ENCODE measurements at regions not wholly inside any gene's neighbourhood (a gene's known extent, or its start where the extent isn't known, plus 50 kb on each side); places are given as distances from the start of the nearest gene placed in this dataset.
A peak's percentile ranks its signal among the peaks of the same experiment; 100 is the strongest.

DNA sequence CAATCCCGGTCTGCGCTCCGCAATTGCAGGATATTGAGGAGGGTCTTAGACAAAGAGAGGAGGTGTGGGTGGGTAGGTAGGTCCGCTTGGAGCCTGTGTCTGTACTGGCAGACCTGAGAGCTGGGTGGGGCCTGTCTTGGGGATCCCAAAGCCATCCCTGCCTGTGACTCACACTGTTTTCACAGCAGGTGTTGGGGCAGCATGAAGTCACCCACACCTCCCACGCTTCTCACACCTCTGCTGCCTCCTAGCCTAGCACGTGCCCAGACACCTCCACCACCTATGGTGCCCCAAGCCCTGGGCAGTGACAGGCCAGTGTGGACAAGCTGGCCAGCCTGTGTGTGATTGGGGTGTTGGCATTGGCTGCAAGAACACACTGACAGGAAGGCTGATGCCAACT, 65.7 kb upstream of the ECE1 start:
- Mint-ChIP-seq H3K4me3 (ENCODE audit: unreplicated experiment) (no peak overlapping the region), H3K27me3 (ENCODE audit: low read depth) (no peaks in the 10 kb centered on the region), H3K4me1 (ENCODE audit: low read depth) (no peaks in the 10 kb centered on the region), H3K9me3 (ENCODE audit: low read depth) (no peaks in the 10 kb centered on the region), H3K36me3 (ENCODE audit: low read depth) (no peaks in the 10 kb centered on the region), H3K27ac (ENCODE audit: unreplicated experiment) (no peak overlapping the region)
- no peak for DNase-seq (ENCODE audit: low spot score)
- TF ChIP-seq, protein P1, sequence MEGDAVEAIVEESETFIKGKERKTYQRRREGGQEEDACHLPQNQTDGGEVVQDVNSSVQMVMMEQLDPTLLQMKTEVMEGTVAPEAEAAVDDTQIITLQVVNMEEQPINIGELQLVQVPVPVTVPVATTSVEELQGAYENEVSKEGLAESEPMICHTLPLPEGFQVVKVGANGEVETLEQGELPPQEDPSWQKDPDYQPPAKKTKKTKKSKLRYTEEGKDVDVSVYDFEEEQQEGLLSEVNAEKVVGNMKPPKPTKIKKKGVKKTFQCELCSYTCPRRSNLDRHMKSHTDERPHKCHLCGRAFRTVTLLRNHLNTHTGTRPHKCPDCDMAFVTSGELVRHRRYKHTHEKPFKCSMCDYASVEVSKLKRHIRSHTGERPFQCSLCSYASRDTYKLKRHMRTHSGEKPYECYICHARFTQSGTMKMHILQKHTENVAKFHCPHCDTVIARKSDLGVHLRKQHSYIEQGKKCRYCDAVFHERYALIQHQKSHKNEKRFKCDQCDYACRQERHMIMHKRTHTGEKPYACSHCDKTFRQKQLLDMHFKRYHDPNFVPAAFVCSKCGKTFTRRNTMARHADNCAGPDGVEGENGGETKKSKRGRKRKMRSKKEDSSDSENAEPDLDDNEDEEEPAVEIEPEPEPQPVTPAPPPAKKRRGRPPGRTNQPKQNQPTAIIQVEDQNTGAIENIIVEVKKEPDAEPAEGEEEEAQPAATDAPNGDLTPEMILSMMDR (IDR thresholded peaks at IDR 0.05) = no peak

DNA sequence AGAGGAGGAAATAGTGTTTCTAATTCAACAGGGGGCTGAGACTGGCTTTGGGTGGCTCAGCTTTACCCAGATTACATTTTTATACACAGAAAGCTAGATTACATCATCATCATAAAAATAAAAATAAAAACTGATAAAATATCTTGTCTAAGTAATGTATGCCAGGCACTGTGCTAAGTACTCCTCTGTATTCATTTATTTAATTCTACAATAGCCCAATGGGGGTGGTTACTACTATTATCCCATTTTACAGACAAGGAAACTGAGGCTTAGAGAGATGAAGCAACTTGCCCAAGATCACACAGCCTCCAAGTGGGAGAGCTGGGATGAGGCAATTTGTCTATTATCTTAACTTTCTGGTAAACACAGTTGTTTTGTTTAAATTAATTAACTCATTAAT, 62.3 kb upstream of the ECE1 start:
- H3K4me3 Mint-ChIP-seq (ENCODE audit: unreplicated experiment) = no peak overlapping the region
- TF ChIP-seq, protein P1 (IDR thresholded peaks at IDR 0.05) = no peak
- no peak overlapping the region for H3K27ac Mint-ChIP-seq (ENCODE audit: unreplicated experiment)
- H3K4me1 Mint-ChIP-seq (ENCODE audit: low read depth) = peaks cover 7% of the 10 kb centered on the region
- H3K9me3 Mint-ChIP-seq (ENCODE audit: low read depth) = no peaks in the 10 kb centered on the region
- H3K27me3 Mint-ChIP-seq (ENCODE audit: low read depth) = no peaks in the 10 kb centered on the region
- H3K36me3 Mint-ChIP-seq (ENCODE audit: low read depth) = no peaks in the 10 kb centered on the region
- no peak for DNase-seq (ENCODE audit: low spot score)

DNA sequence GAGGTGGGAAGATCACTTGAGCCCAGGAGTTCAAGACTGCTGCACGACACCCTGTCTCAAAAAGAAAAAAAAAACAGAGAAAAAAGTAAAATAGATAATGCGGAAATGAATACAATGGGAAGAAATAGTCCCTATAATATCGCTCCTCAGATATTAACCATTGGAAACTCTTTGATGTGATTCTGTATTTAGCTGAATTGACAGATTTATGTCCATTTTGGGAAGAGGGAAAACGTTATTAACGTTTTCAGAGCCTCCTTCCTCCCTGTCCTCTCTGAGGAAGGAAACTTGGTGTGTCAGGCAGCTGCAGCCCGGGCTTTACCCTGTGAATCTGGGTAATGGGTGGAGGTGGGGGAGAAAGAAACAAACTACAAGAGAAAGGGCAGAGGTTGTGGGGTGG, 61.6 kb upstream of the ECE1 start:
- Mint-ChIP-seq H3K36me3 (ENCODE audit: low read depth) (no peaks in the 10 kb centered on the region), H3K4me1 (ENCODE audit: low read depth) (peaks cover 7% of the 10 kb centered on the region), H3K27ac (ENCODE audit: unreplicated experiment) (no peak overlapping the region), H3K9me3 (ENCODE audit: low read depth) (no peaks in the 10 kb centered on the region), H3K4me3 (ENCODE audit: unreplicated experiment) (no peak overlapping the region), H3K27me3 (ENCODE audit: low read depth) (no peaks in the 10 kb centered on the region)
- DNase-seq (ENCODE audit: low spot score) = no peak
- TF ChIP-seq, protein P1 (IDR thresholded peaks at IDR 0.05) = no peak

DNA sequence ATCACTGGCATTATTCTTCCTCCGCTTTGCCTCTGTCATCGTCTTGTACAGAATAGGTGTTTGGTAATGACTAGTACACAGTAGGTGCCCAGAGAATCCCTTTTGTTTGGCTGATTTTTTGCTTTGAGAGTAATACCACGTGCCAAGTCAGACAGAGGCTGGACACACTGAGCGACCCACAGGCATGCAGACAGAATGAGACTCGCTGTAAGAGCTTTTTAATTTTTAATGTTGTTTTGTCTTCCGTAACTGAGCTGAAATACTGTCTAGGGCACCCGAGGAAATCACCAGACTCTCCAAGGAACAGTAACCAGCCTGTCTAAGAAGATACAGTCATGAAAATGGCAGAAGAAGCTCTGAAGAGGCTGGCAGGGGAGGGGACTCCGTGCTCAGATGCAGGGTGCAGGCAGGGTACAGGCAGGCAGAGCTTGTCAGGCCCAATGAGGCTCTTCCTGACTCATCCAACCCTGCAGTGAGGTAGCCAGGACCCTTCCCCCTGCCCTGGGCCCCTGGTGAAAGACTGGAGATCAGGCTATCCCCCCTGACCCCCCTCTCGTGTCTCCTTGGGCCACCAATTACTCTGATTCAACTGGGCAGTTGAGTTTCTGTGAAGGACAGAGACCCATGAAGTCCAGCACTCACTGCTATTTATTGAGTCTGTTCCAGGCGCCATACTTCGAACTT, 60.1 kb upstream of the ECE1 start:
- no peak for DNase-seq (ENCODE audit: low spot score)
- Mint-ChIP-seq H3K27me3 (ENCODE audit: low read depth) (no peaks in the 10 kb centered on the region), H3K36me3 (ENCODE audit: low read depth) (no peaks in the 10 kb centered on the region), H3K27ac (ENCODE audit: unreplicated experiment) (peak overlapping the region; percentile 37), H3K4me1 (ENCODE audit: low read depth) (peaks cover 7% of the 10 kb centered on the region), H3K9me3 (ENCODE audit: low read depth) (no peaks in the 10 kb centered on the region), H3K4me3 (ENCODE audit: unreplicated experiment) (no peak overlapping the region)
- TF ChIP-seq, protein P1 (IDR thresholded peaks at IDR 0.05) = no peak

DNA sequence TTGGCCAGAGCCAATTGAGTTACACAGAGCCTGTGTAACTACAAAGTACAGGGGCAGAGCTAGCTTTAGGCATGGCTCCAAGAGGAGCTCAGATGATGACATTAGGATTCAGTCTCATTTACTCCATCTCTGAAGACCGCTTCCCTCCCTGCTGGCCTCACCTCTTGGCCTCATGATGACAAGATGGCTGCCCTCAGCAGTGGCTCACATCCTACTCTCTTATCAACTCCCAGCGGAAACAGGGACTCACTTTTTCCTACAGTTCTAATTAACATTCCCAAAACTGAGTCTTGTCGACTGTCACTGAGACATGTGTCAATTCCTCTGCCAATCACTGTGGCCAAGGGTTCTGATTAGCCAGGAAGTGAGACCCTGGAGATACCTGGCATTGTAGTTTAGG, 59.4 kb upstream of the ECE1 start:
- no peak overlapping the region for H3K27ac Mint-ChIP-seq (ENCODE audit: unreplicated experiment)
- H3K4me1 Mint-ChIP-seq (ENCODE audit: low read depth) = peaks cover 7% of the 10 kb centered on the region
- no peaks in the 10 kb centered on the region for H3K36me3 Mint-ChIP-seq (ENCODE audit: low read depth)
- no peak for DNase-seq (ENCODE audit: low spot score)
- TF ChIP-seq, protein P1 (IDR thresholded peaks at IDR 0.05) = no peak
- H3K4me3 Mint-ChIP-seq (ENCODE audit: unreplicated experiment) = no peak overlapping the region
- no peaks in the 10 kb centered on the region for H3K27me3 Mint-ChIP-seq (ENCODE audit: low read depth)
- H3K9me3 Mint-ChIP-seq (ENCODE audit: low read depth) = no peaks in the 10 kb centered on the region
